HCT116 (cell line): ENCODE measurements at regions not wholly inside any gene's neighbourhood (a gene's known extent, or its start where the extent isn't known, plus 50 kb on each side); places are given as distances from the start of the nearest gene placed in this dataset.

ENCODE experiments used
- ATAC-seq: fragments of 200-7000 bp; cut with Tn5 transposase; 2 replicates; pipeline ENCODE4 v1.9.1; 2020; ENCODE audit warnings: mild to moderate bottlenecking, moderate library complexity
- BruUV-seq: library from RNA; stranded (reverse); fragments of 400-500 nt; replicated peaks from 2 replicates; lab custom pipeline; 2021; lab: Mats Ljungman, UMichigan
- CTCF ChIA-PET: fragments of 300-600 bp; sonication (Branson Sonifier 250); formaldehyde crosslinking; loops from one replicate; lab custom pipeline; 2021; ENCODE audit warnings: antibody characterized with exemption; lab: Charles Lee
- POLR2A ChIA-PET: fragments of 300-600, 350-600 bp; sonication (Branson Sonifier 250); formaldehyde crosslinking; loops from one replicate; lab custom pipeline; 2021; ENCODE audit warnings: antibody characterized with exemption; lab: Charles Lee
- RAD21 ChIA-PET, 2 experiments: fragments of 300-600 bp; sonication (Branson Sonifier 250); formaldehyde crosslinking; loops; one replicate each; lab custom pipeline; 2023; ENCODE audit warnings: low total read pairs in 2 of 2; ENCODE audit not compliant: uncharacterized antibody in 2 of 2, unreplicated experiment in 2 of 2, low non-redundant PET in 1 of 2; lab: Charles Lee
- DNase-seq: peaks from one replicate; pipeline ENCODE4 v3.0.0-alpha.2; 2010; ENCODE audit warnings: low read depth, low spot score
- H2AFZ ChIP-seq: fragments of 200-600 bp; shearing (Covaris generic), sonication (generic); 2 replicates; pipeline ENCODE4 v1.6.1; 2017; ENCODE audit warnings: low read depth, mixed run types, mixed read lengths, antibody characterized with exemption, low read length; ENCODE audit not compliant: poor library complexity, severe bottlenecking
- H3K27ac ChIP-seq: 2 replicates; pipeline ENCODE4 v1.5.1; 2012; ENCODE audit warnings: low read depth, low read length
- H3K27me3 ChIP-seq: fragments of 200-600 bp; sonication (generic); 2 replicates; pipeline ENCODE4 v1.6.1; 2016; ENCODE audit warnings: mixed run types, low read length, mixed read lengths; ENCODE audit not compliant: insufficient read depth
- H3K36me3 ChIP-seq, 2 experiments: fragments of 200-500 bp in 1 of 2; fragments of 200-600 bp in 1 of 2; sonication (Bioruptor generic) in 1 of 2; sonication (generic) in 1 of 2; 2 replicates each; pipeline versions ENCODE4 v1.5.1 to v1.6.1; 2014 to 2016; ENCODE audit warnings: low read length in 2 of 2, inconsistent platforms in 1 of 2, mixed read lengths in 1 of 2, mixed run types in 1 of 2; ENCODE audit not compliant: insufficient read depth in 2 of 2, control insufficient read depth in 1 of 2
- H3K4me1 ChIP-seq, 2 experiments: fragments of 200-600 bp in 1 of 2; sonication (generic) in 1 of 2; 2 replicates each; pipeline versions ENCODE4 v1.5.1 to v1.6.1; 2012 to 2017; ENCODE audit warnings: low read length in 2 of 2, inconsistent platforms in 1 of 2, mild to moderate bottlenecking in 1 of 2, mixed read lengths in 1 of 2, mixed run types in 1 of 2, moderate library complexity in 1 of 2; ENCODE audit not compliant: insufficient read depth in 2 of 2, control insufficient read depth in 1 of 2
- H3K4me2 ChIP-seq: fragments of 200-600 bp; sonication (generic); 2 replicates; pipeline ENCODE4 v1.6.1; 2017; ENCODE audit warnings: mixed run types, low read length, mixed read lengths
- H3K4me3 ChIP-seq, 2 experiments: fragments of 200-600 bp in 1 of 2; sonication (generic) in 1 of 2; replicated peaks in 1 of 2; 2 replicates each; pipeline ENCODE4 v1.5.1; 2011 to 2016; ENCODE audit warnings: low read length in 2 of 2, control low read depth in 1 of 2, low read depth in 1 of 2, mild to moderate bottlenecking in 1 of 2, mixed read lengths in 1 of 2, mixed run types in 1 of 2
- H3K79me2 ChIP-seq: fragments of 200-600 bp; sonication (generic); 2 replicates; pipeline ENCODE4 v1.6.1; 2017; ENCODE audit warnings: mild to moderate bottlenecking, mixed run types, low read length, moderate library complexity, mixed read lengths; ENCODE audit not compliant: insufficient read depth
- H3K9ac ChIP-seq: fragments of 200-600 bp; sonication (generic); 2 replicates; pipeline ENCODE4 v1.6.1; 2016; ENCODE audit warnings: low read length, mixed read lengths
- H3K9me2 ChIP-seq: fragments of 200-600 bp; sonication (generic), shearing (Covaris generic); 2 replicates; pipeline ENCODE4 v1.6.1; 2017; ENCODE audit warnings: mixed run types, mild to moderate bottlenecking, moderate library complexity; ENCODE audit not compliant: insufficient read depth
- H3K9me3 ChIP-seq, 2 experiments: fragments of 200-500 bp in 1 of 2; fragments of 200-600 bp in 1 of 2; sonication (Bioruptor generic) in 1 of 2; sonication (generic) in 1 of 2; 2 replicates each; pipeline ENCODE4 v1.6.1; 2014 to 2017; ENCODE audit warnings: low read length in 2 of 2, mixed read lengths in 2 of 2, inconsistent platforms in 1 of 2, low read depth in 1 of 2, mild to moderate bottlenecking in 1 of 2, mixed run types in 1 of 2, moderate library complexity in 1 of 2; ENCODE audit not compliant: control insufficient read depth in 1 of 2, insufficient read depth in 1 of 2
- H4K20me1 ChIP-seq: fragments of 200-600 bp; sonication (generic), shearing (Covaris generic); 2 replicates; pipeline ENCODE4 v1.6.1; 2017; ENCODE audit warnings: mixed run types, mild to moderate bottlenecking, moderate library complexity; ENCODE audit not compliant: insufficient read depth
- ATF3 ChIP-seq: IDR thresholded peaks from 2 replicates; pipeline ENCODE4 v1.6.1; 2012
- CBX3 ChIP-seq: IDR thresholded peaks from 2 replicates; pipeline ENCODE4 v1.6.1; 2012; ENCODE audit warnings: low read depth
- CEBPB ChIP-seq: IDR thresholded peaks from 2 replicates; pipeline ENCODE4 v1.6.1; 2012; ENCODE audit warnings: low read depth
- CTCF ChIP-seq, 3 experiments: fragments of 200-600 bp in 1 of 3; sonication (generic) in 1 of 3; IDR thresholded peaks in 2 of 3; conservative IDR thresholded peaks in 1 of 3; 2 replicates each; pipeline ENCODE4 v1.5.1; 2012 to 2017; ENCODE audit warnings: low read depth in 2 of 3, low read length in 2 of 3, antibody characterized with exemption in 1 of 3, borderline replicate concordance in 1 of 3, control low read depth in 1 of 3, mild to moderate bottlenecking in 1 of 3, mixed read lengths in 1 of 3, mixed run types in 1 of 3, moderate library complexity in 1 of 3; ENCODE audit not compliant: insufficient read depth in 1 of 3
- EGR1 ChIP-seq: IDR thresholded peaks from 2 replicates; pipeline ENCODE4 v1.6.1; 2012; ENCODE audit warnings: low read depth
- ELF1 ChIP-seq: IDR thresholded peaks from 2 replicates; pipeline ENCODE4 v1.6.1; 2012; ENCODE audit warnings: low read depth, borderline replicate concordance
- EZH2 ChIP-seq: fragments of 200-600 bp; sonication (generic); IDR thresholded peaks from 2 replicates; pipeline ENCODE4 v1.6.1; 2017; ENCODE audit warnings: antibody characterized with exemption, mixed run types
- EZH2phosphoT487 ChIP-seq: fragments of 200-600 bp; IDR thresholded peaks from 2 replicates; pipeline ENCODE4 v1.6.1; 2018; ENCODE audit warnings: antibody characterized with exemption, borderline replicate concordance
- FOSL1 ChIP-seq: IDR thresholded peaks from 2 replicates; pipeline ENCODE4 v1.6.1; 2012; ENCODE audit warnings: low read depth
- JUND ChIP-seq: IDR thresholded peaks from 2 replicates; pipeline ENCODE4 v1.6.1; 2012
- MAX ChIP-seq: IDR thresholded peaks from 2 replicates; pipeline ENCODE4 v1.6.1; 2012
- POLR2AphosphoS5 ChIP-seq: IDR thresholded peaks from 2 replicates; pipeline ENCODE4 v1.6.1; 2011; ENCODE audit warnings: mild to moderate bottlenecking, low read depth, low read length, moderate library complexity
- RAD21 ChIP-seq: IDR thresholded peaks from 2 replicates; pipeline ENCODE4 v1.6.1; 2012; ENCODE audit warnings: low read depth, mild to moderate bottlenecking
- REST ChIP-seq: IDR thresholded peaks from 2 replicates; pipeline ENCODE4 v1.6.1; 2012; ENCODE audit warnings: low read depth
- SIN3A ChIP-seq: IDR thresholded peaks from 2 replicates; pipeline ENCODE4 v1.6.1; 2012; ENCODE audit warnings: low read depth
- SP1 ChIP-seq: IDR thresholded peaks from 2 replicates; pipeline ENCODE4 v1.6.1; 2012; ENCODE audit warnings: low read depth
- SRF ChIP-seq: IDR thresholded peaks from 2 replicates; pipeline ENCODE4 v1.6.1; 2012; ENCODE audit warnings: low read depth
- ZBTB33 ChIP-seq: IDR thresholded peaks from 2 replicates; pipeline ENCODE4 v1.6.1; 2011; ENCODE audit warnings: mild to moderate bottlenecking, low read length, moderate library complexity; ENCODE audit not compliant: insufficient replicate concordance; ENCODE audit errors: extremely low read depth
- ZFX ChIP-seq: fragments of 450-650 bp; IDR thresholded peaks from 2 replicates; pipeline ENCODE4 v1.6.1; 2017
- ZNF274 ChIP-seq: fragments of 200-500 bp; sonication (Bioruptor generic); IDR thresholded peaks from 2 replicates; pipeline ENCODE4 v1.6.1; 2014; ENCODE audit warnings: mild to moderate bottlenecking, low read depth, low read length, inconsistent platforms
- intact Hi-C: fragments of 100-400 bp; cut with micrococcal nuclease; formaldehyde crosslinking; loops from 2 replicates; pipeline ENCODE4 v1.10.0; 2022

- no peaks in the 10 kb centered on the region for H3K9me3 ChIP-seq
- H4K20me1 ChIP-seq, result no peaks in the 10 kb centered on the region
- ChIA-PET CTCF (no interaction called here), POLR2A (no interaction called here)
- ATAC-seq (no peak), DNase-seq (no peak)
- intact Hi-C loops, result no loop called here
- no peaks in the 10 kb centered on the region for H3K79me2 ChIP-seq
- no peak overlapping the region for H3K4me2 ChIP-seq
- H3K4me1 ChIP-seq, result no peaks in the 10 kb centered on the region
- H2AFZ ChIP-seq, result no peak overlapping the region
- H3K27ac ChIP-seq, result no peak overlapping the region
- no peak for TF ChIP-seq ZNF274
- TF ChIP-seq SIN3A, result no peak
- no peak for TF ChIP-seq ATF3
- TF ChIP-seq CEBPB, result no peak
- no peak for TF ChIP-seq CTCF (IDR thresholded peaks at IDR 0.05 in 2 of 3, conservative IDR thresholded peaks at IDR 0.05 in 1 of 3; ENCODE audit: borderline replicate concordance in 1 of 3, insufficient read depth in 1 of 3, low read depth in 2 of 3, low read length in 2 of 3)
- no peak for TF ChIP-seq POLR2AphosphoS5
- TF ChIP-seq EZH2, result no peak
- no peak for TF ChIP-seq REST
- TF ChIP-seq JUND, result no peak
- TF ChIP-seq RAD21, result no peak
- no peak for TF ChIP-seq MAX
- TF ChIP-seq EGR1, result no peak
- no peak for TF ChIP-seq ZBTB33
- no peak for TF ChIP-seq EZH2phosphoT487
- no peak for TF ChIP-seq ZFX
- TF ChIP-seq SP1, result no peak
- no peak for TF ChIP-seq ELF1
- no peak for TF ChIP-seq SRF
- no peak for TF ChIP-seq CBX3
- no peak for TF ChIP-seq FOSL1
- TF ChIP-seq, all 23 proteins: peak for 0
- H3K9ac ChIP-seq, result no peak overlapping the region
- BruUV-seq, result no TSS peak
- RAD21 ChIA-PET, result no interaction called here
- no peak overlapping the region for H3K4me3 ChIP-seq
- no peaks in the 10 kb centered on the region; the same call in 1 of the 2 replicates for H3K27me3 ChIP-seq
- no peaks in the 10 kb centered on the region for H3K36me3 ChIP-seq
- H3K9me2 ChIP-seq, result no peaks in the 10 kb centered on the region
These were observed 72.2 kb upstream of the PALS2 start for GRCh38 chr7:24501009-24501408.
